Lower leg skin (tissue), 3 donors: ENCODE measurements at regions not wholly inside any gene's neighbourhood (a gene's known extent, or its start where the extent isn't known, plus 50 kb on each side); places are given as distances from the start of the nearest gene placed in this dataset.

ENCODE experiments used
- CTCF ChIP-seq, 3 donors: fragments of 450-650 bp; IDR thresholded peaks; one replicate each; pipeline ENCODE4 v1.5.1; 2016; ENCODE audit warnings: antibody characterized with exemption in 3 of 3, mild to moderate bottlenecking in 3 of 3, moderate library complexity in 2 of 3
- POLR2A ChIP-seq, 2 donors: fragments of 450-650 bp; IDR thresholded peaks; one replicate each; pipeline ENCODE4 v1.6.1; 2016 to 2017; ENCODE audit warnings: antibody characterized with exemption in 2 of 2, mild to moderate bottlenecking in 1 of 2, moderate library complexity in 1 of 2

GRCh38 chr13:44170731-44171130 lies 202.9 kb upstream of the SERP2 start:
- TF ChIP-seq CTCF (IDR thresholded peaks at IDR 0.05) (no peak), POLR2A (IDR thresholded peaks at IDR 0.05) (no peak)
